ENCODE measurements at regions not wholly inside any gene's neighbourhood (a gene's known extent, or its start where the extent isn't known, plus 50 kb on each side); places are given as distances from the start of the nearest gene placed in this dataset.

DNA sequence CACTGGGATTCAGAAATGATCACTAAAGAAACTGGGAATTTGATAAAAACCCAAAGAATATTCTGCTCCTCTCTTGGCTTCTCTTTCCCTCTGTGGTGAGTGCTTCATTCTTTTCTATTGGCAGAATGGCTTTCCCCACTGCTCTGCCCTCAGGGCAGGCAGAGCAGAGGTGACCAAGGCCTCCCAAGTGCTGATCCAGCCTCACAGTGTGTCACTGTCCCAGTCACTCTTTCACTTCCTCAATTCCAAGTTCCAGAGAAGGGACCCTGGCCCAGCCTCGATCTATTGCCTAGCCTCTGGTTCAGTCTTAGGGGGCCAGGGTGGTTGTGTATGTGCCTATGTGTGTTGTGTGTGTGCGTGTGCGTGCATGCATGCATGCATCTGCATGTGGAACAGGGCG is 180.6 kb upstream of the TMTC4 start:
- Mint-ChIP-seq H3K4me1 (peaks cover 18% of the 10 kb centered on the region), H3K27ac (no peak overlapping the region), H3K4me3 (no peak overlapping the region), H3K27me3 (ENCODE audit: low read depth) (peaks cover 59% of the 10 kb centered on the region), H3K36me3 (no peaks in the 10 kb centered on the region), H3K9me3 (peaks cover under 1% of the 10 kb centered on the region)
- TF ChIP-seq, protein P1, sequence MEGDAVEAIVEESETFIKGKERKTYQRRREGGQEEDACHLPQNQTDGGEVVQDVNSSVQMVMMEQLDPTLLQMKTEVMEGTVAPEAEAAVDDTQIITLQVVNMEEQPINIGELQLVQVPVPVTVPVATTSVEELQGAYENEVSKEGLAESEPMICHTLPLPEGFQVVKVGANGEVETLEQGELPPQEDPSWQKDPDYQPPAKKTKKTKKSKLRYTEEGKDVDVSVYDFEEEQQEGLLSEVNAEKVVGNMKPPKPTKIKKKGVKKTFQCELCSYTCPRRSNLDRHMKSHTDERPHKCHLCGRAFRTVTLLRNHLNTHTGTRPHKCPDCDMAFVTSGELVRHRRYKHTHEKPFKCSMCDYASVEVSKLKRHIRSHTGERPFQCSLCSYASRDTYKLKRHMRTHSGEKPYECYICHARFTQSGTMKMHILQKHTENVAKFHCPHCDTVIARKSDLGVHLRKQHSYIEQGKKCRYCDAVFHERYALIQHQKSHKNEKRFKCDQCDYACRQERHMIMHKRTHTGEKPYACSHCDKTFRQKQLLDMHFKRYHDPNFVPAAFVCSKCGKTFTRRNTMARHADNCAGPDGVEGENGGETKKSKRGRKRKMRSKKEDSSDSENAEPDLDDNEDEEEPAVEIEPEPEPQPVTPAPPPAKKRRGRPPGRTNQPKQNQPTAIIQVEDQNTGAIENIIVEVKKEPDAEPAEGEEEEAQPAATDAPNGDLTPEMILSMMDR (IDR thresholded peaks at IDR 0.05; ENCODE audit: unreplicated experiment): no peak
- no peak for DNase-seq (ENCODE audit: low spot score in 2 of 2, unreplicated experiment in 2 of 2)

DNA sequence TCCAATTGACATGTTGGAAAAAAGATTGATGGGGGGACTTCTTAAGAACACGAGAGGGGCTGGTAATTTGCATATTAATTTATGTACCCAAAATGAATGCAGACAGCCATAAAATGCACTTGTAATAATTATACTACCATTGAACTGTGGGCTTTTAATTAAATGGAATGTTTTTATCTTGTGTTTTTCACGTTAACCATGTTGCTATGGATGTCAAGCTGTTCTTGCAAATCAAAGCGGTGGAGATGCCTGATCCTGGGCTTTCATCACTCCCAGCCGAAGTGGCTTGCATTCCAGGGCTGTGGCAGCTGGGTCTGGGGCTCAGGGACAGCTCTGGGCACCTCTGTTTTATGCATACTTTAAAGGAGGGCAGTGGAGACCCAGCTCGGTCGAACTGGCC is 179.4 kb upstream of the TMTC4 start:
- no peak for DNase-seq (ENCODE audit: low spot score in 2 of 2, unreplicated experiment in 2 of 2)
- H3K36me3 Mint-ChIP-seq: no peaks in the 10 kb centered on the region
- H3K27ac Mint-ChIP-seq: peak overlapping the region; percentile 73
- peaks cover 18% of the 10 kb centered on the region for H3K4me1 Mint-ChIP-seq
- no peak overlapping the region for H3K4me3 Mint-ChIP-seq
- H3K9me3 Mint-ChIP-seq: peaks cover 11% of the 10 kb centered on the region
- H3K27me3 Mint-ChIP-seq (ENCODE audit: low read depth): peaks cover 54% of the 10 kb centered on the region
- TF ChIP-seq, protein P1 (IDR thresholded peaks at IDR 0.05; ENCODE audit: unreplicated experiment): no peak

DNA sequence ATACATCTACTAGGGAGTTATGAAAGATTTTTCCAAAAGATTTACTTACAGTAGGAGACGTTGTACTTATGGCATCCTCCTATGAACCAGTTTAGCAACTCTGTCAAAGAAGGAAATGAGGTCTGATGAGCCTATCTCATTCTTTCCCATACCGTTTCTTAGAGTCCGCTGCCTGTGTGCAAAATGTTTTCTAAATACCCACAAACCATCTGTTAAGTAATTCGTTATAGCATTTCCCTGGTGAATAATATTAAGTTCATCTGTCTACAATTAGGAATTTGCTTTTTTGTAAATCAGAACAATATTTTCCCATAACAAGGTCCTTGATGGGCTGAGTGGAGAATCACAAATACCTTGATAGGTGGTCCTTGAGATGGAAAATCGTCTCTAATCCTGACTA is 178.8 kb upstream of the TMTC4 start:
- Mint-ChIP-seq H3K36me3 (no peaks in the 10 kb centered on the region), H3K4me1 (peaks cover 18% of the 10 kb centered on the region), H3K27ac (peak overlapping the region; percentile 73), H3K9me3 (peaks cover 15% of the 10 kb centered on the region), H3K27me3 (ENCODE audit: low read depth) (peaks cover 54% of the 10 kb centered on the region), H3K4me3 (no peak overlapping the region)
- DNase-seq (ENCODE audit: low spot score in 2 of 2, unreplicated experiment in 2 of 2): no peak
- TF ChIP-seq, protein P1 (IDR thresholded peaks at IDR 0.05; ENCODE audit: unreplicated experiment): no peak

DNA sequence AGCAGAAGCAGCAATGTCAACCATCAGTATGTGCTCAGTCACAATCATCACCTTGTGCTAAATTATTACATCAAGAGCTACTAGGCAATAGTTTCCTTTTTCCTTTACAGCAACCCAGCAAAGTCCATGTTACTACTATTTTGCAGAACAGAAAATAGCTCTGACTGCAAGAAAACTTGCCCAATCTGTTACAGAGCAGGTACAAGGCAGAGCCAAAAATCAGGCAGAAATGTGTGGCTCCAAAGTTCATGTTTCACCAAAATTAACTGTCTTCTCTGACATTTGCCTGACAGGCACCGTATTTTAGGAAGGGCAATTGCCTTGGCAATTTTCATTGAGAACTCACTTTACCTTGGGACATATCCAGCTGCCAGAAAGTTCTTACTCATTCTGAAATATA is 177.6 kb upstream of the TMTC4 start:
- no peak for DNase-seq (ENCODE audit: low spot score in 2 of 2, unreplicated experiment in 2 of 2)
- Mint-ChIP-seq H3K9me3 (peaks cover 18% of the 10 kb centered on the region), H3K27me3 (ENCODE audit: low read depth) (peaks cover 58% of the 10 kb centered on the region), H3K27ac (no peak overlapping the region), H3K4me1 (peaks cover 18% of the 10 kb centered on the region), H3K36me3 (no peaks in the 10 kb centered on the region), H3K4me3 (no peak overlapping the region)
- TF ChIP-seq, protein P1 (IDR thresholded peaks at IDR 0.05; ENCODE audit: unreplicated experiment): no peak

DNA sequence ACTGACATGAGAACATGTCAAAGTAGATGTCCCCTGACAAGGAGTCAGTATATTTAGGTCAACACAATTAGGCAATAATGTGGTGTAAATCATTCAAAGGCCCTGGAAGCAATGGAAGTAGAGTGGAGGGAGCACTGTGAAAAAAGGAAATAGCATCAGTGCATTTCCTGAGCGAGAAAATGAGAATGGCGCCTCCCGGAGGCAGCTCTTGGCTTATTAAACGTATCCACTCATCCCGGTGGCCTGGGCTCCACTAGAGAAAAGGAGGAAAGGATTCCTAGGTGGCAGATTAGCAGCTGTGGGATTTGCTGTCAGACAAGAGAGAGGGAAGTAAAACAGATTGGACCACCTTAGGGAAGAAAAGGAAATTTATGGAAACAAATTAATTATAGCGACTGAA is 173.7 kb upstream of the TMTC4 start:
- Mint-ChIP-seq H3K9me3 (peaks cover 18% of the 10 kb centered on the region), H3K27me3 (ENCODE audit: low read depth) (peaks cover 38% of the 10 kb centered on the region), H3K4me1 (peaks cover 14% of the 10 kb centered on the region), H3K36me3 (no peaks in the 10 kb centered on the region), H3K27ac (no peak overlapping the region), H3K4me3 (no peak overlapping the region)
- TF ChIP-seq, protein P1 (IDR thresholded peaks at IDR 0.05; ENCODE audit: unreplicated experiment): no peak
- DNase-seq (ENCODE audit: low spot score in 2 of 2, unreplicated experiment in 2 of 2): no peak

DNA sequence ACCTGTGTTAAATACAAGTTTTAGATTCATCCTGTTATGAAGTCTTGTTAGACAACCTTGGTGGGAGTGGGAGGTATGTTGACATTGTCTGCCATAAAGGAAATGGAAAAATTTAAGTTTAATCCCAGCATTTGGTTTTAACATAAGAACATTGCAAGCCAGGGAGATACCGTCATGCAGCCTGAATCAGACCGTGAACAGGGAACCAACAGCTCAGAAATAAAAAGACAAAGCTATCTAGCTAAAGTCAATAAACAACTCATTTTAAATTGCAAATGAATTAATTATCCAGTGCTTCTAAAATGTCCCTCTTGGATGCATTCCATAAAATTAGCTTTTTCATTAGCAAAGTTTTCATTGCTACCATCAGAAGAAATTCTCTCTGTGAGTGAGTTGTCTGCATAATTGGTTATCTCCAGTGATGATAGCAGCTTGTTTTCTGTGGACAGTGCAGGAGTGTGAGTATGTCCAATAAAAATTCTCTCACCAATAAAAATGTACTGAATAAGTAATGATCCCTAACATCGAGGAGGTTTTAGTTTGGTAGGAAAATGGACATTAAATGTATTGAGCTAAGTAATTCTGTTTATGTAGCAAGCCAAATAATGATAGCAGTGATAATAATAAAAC is 170.6 kb upstream of the TMTC4 start:
- Mint-ChIP-seq H3K4me1 (peaks cover 10% of the 10 kb centered on the region), H3K36me3 (no peaks in the 10 kb centered on the region), H3K9me3 (peaks cover 18% of the 10 kb centered on the region), H3K27ac (no peak overlapping the region), H3K4me3 (no peak overlapping the region), H3K27me3 (ENCODE audit: low read depth) (peaks cover 56% of the 10 kb centered on the region)
- no peak for DNase-seq (ENCODE audit: low spot score in 2 of 2, unreplicated experiment in 2 of 2)
- TF ChIP-seq, protein P1 (IDR thresholded peaks at IDR 0.05; ENCODE audit: unreplicated experiment): no peak

Measured in mesothelial cell of epicardium (in vitro differentiated cells).